ENCODE measurements at regions not wholly inside any gene's neighbourhood (a gene's known extent, or its start where the extent isn't known, plus 50 kb on each side); places are given as distances from the start of the nearest gene placed in this dataset.

GRCh38 chr16:9235867-9236266 is 144.4 kb downstream of the HAPSTR1 start:
- H3K36me3 ChIP-seq (ENCODE audit: control insufficient read depth in 2 of 2, insufficient read depth in 1 of 2, low read length in 2 of 2), result no peaks in the 10 kb centered on the region
- no peak overlapping the region for H3K4me3 ChIP-seq (ENCODE audit: low read depth, low read length)
- H3K9me3 ChIP-seq (ENCODE audit: control insufficient read depth, insufficient read depth, low read depth, low read length), result no peaks in the 10 kb centered on the region
- TF ChIP-seq, protein P1, sequence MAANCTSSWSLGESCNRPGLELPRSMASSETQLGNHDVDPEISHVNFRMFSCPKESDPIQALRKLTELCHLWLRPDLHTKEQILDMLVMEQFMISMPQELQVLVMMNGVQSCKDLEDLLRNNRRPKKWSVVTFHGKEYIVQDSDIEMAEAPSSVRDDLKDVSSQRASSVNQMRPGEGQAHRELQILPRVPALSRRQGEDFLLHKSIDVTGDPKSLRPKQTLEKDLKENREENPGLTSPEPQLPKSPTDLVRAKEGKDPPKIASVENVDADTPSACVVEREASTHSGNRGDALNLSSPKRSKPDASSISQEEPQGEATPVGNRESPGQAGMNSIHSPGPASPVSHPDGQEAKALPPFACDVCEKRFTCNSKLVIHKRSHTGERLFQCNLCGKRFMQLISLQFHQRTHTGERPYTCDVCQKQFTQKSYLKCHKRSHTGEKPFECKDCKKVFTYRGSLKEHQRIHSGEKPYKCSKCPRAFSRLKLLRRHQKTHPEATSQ (tag by site-specific recombination; IDR thresholded peaks at IDR 0.05), result no peak
- TF ChIP-seq GLIS1 (tag by site-specific recombination; IDR thresholded peaks at IDR 0.05) (no peak), ZNF211 (tag by site-specific recombination; IDR thresholded peaks at IDR 0.05; ENCODE audit: low read depth) (no peak), BCL11B (tag by site-specific recombination; IDR thresholded peaks at IDR 0.05; ENCODE audit: low read depth) (no peak)
- TF ChIP-seq, protein P2, sequence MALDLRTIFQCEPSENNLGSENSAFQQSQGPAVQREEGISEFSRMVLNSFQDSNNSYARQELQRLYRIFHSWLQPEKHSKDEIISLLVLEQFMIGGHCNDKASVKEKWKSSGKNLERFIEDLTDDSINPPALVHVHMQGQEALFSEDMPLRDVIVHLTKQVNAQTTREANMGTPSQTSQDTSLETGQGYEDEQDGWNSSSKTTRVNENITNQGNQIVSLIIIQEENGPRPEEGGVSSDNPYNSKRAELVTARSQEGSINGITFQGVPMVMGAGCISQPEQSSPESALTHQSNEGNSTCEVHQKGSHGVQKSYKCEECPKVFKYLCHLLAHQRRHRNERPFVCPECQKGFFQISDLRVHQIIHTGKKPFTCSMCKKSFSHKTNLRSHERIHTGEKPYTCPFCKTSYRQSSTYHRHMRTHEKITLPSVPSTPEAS (tag by site-specific recombination; IDR thresholded peaks at IDR 0.05), result no peak
- no peaks in the 10 kb centered on the region for H3K4me1 ChIP-seq (ENCODE audit: control insufficient read depth, insufficient read depth, low read length)
- ChIA-PET POLR2A (no interaction called here), CTCF (no interaction called here)
- H3K27ac ChIP-seq (ENCODE audit: extremely low read depth, low read depth, low read length), result no peak overlapping the region

GRCh38 chr16:9236319-9236718 is 144.9 kb downstream of the HAPSTR1 start:
- CTCF ChIA-PET, result no interaction called here
- no peak for TF ChIP-seq ZNF248 (tag by site-specific recombination; IDR thresholded peaks at IDR 0.05)
- TF ChIP-seq ZNF639 (tag by site-specific recombination; IDR thresholded peaks at IDR 0.05), result no peak
- no peak for TF ChIP-seq ZNF423 (tag by site-specific recombination; IDR thresholded peaks at IDR 0.05)
- TF ChIP-seq TSHZ1 (tag by site-specific recombination; IDR thresholded peaks at IDR 0.05; ENCODE audit: borderline replicate concordance), result no peak
- TF ChIP-seq, protein P3, sequence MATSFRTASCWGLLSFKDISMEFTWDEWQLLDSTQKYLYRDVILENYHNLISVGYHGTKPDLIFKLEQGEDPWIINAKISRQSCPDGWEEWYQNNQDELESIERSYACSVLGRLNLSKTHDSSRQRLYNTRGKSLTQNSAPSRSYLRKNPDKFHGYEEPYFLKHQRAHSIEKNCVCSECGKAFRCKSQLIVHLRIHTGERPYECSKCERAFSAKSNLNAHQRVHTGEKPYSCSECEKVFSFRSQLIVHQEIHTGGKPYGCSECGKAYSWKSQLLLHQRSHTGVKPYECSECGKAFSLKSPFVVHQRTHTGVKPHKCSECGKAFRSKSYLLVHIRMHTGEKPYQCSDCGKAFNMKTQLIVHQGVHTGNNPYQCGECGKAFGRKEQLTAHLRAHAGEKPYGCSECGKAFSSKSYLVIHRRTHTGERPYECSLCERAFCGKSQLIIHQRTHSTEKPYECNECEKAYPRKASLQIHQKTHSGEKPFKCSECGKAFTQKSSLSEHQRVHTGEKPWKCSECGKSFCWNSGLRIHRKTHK (tag by site-specific recombination; IDR thresholded peaks at IDR 0.05), result no peak
- no peak for TF ChIP-seq ZFP3 (tag by site-specific recombination; IDR thresholded peaks at IDR 0.05; ENCODE audit: low read depth)
- TF ChIP-seq ZNF501 (tag by site-specific recombination; IDR thresholded peaks at IDR 0.05), result no peak
- TF ChIP-seq GLI4 (tag by site-specific recombination; IDR thresholded peaks at IDR 0.05), result no peak
- TF ChIP-seq PBX3 (CRISPR knock-in tag; IDR thresholded peaks at IDR 0.05), result no peak
- TF ChIP-seq, protein P4, sequence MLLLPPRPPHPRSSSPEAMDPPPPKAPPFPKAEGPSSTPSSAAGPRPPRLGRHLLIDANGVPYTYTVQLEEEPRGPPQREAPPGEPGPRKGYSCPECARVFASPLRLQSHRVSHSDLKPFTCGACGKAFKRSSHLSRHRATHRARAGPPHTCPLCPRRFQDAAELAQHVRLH (tag by site-specific recombination; IDR thresholded peaks at IDR 0.05), result no peak
- TF ChIP-seq GLIS1 (tag by site-specific recombination; IDR thresholded peaks at IDR 0.05), result no peak
- no peak for TF ChIP-seq ZNF416 (tag by site-specific recombination; IDR thresholded peaks at IDR 0.05)
- TF ChIP-seq SCRT1 (tag by site-specific recombination; IDR thresholded peaks at IDR 0.05; ENCODE audit: borderline replicate concordance), result no peak

More at GRCh38 chr16:9236319-9236718, 144.9 kb downstream of the HAPSTR1 start:
- Histone ChIP-seq H3K9me3 (ENCODE audit: control insufficient read depth, insufficient read depth, low read depth, low read length) (no peaks in the 10 kb centered on the region), H3K27ac (ENCODE audit: extremely low read depth, low read depth, low read length) (no peak overlapping the region), H3K4me3 (ENCODE audit: low read depth, low read length) (no peak overlapping the region), H3K36me3 (ENCODE audit: control insufficient read depth in 2 of 2, insufficient read depth in 1 of 2, low read length in 2 of 2) (no peaks in the 10 kb centered on the region), H3K4me1 (ENCODE audit: control insufficient read depth, insufficient read depth, low read length) (no peaks in the 10 kb centered on the region)
- POLR2A ChIA-PET, result no interaction called here
